HEK293 (cell line): ENCODE measurements at regions not wholly inside any gene's neighbourhood (a gene's known extent, or its start where the extent isn't known, plus 50 kb on each side); places are given as distances from the start of the nearest gene placed in this dataset.
A peak's percentile ranks its signal among the peaks of the same experiment; 100 is the strongest.

ENCODE experiments used
- CTCF ChIA-PET: fragments of 350-600 bp; formaldehyde crosslinking; extraction: SDS; loops from one replicate; lab custom pipeline; 2021; ENCODE audit warnings: antibody characterized with exemption; lab: Yijun Ruan, JAX
- POLR2A ChIA-PET: fragments of 300-600 bp; formaldehyde crosslinking; extraction: SDS; loops from one replicate; lab custom pipeline; 2020; ENCODE audit warnings: antibody characterized with exemption, inconsistent platforms; lab: Yijun Ruan, JAX
- H3K27ac ChIP-seq: fragments of 200-500 bp; sonication (Bioruptor generic); 2 replicates; pipeline ENCODE4 v1.5.1; 2014; ENCODE audit warnings: low read depth, low read length, control low read depth, inconsistent platforms; ENCODE audit errors: extremely low read depth
- H3K36me3 ChIP-seq, 2 experiments: fragments of 200-500 bp in 1 of 2; sonication (Bioruptor generic) in 1 of 2; 1 replicate in 1 of 2; 2 replicates in 1 of 2; pipeline ENCODE4 v1.5.1; 2014 to 2017; ENCODE audit warnings: inconsistent platforms in 2 of 2, low read length in 2 of 2; ENCODE audit not compliant: control insufficient read depth in 2 of 2, insufficient read depth in 1 of 2
- H3K4me1 ChIP-seq: fragments of 200-500 bp; sonication (Bioruptor generic); 2 replicates; pipeline ENCODE4 v1.5.1; 2014; ENCODE audit warnings: mild to moderate bottlenecking, low read length, inconsistent platforms; ENCODE audit not compliant: control insufficient read depth, insufficient read depth
- H3K4me3 ChIP-seq: 2 replicates; pipeline ENCODE4 v1.5.1; 2011; ENCODE audit warnings: low read depth, mild to moderate bottlenecking, control low read depth, low read length, moderate library complexity
- H3K9me3 ChIP-seq: fragments of 200-500 bp; sonication (Bioruptor generic); 2 replicates; pipeline ENCODE4 v1.5.1; 2014; ENCODE audit warnings: low read depth, low read length, inconsistent platforms; ENCODE audit not compliant: control insufficient read depth, insufficient read depth
- AEBP2 ChIP-seq: fragments of 450-650 bp; formaldehyde crosslinking; IDR thresholded peaks from 2 replicates; pipeline ENCODE4 v1.5.1; 2016; ENCODE audit warnings: missing biosample characterization, missing genetic modification characterization, borderline replicate concordance
- GLIS1 ChIP-seq: fragments of 450-650 bp; formaldehyde crosslinking; IDR thresholded peaks from 2 replicates; pipeline ENCODE4 v1.5.1; 2016; ENCODE audit warnings: missing biosample characterization, missing genetic modification characterization
- KLF10 ChIP-seq: fragments of 450-650 bp; IDR thresholded peaks from 2 replicates; pipeline ENCODE4 v1.5.1; 2018; ENCODE audit warnings: missing biosample characterization, mild to moderate bottlenecking, missing genetic modification characterization
- KLF17 ChIP-seq: fragments of 450-650 bp; formaldehyde crosslinking; IDR thresholded peaks from 2 replicates; pipeline ENCODE4 v1.5.1; 2016; ENCODE audit warnings: missing biosample characterization, missing genetic modification characterization
- KLF7 ChIP-seq: fragments of 450-650 bp; formaldehyde crosslinking; IDR thresholded peaks from 2 replicates; pipeline ENCODE4 v1.5.1; 2016; ENCODE audit warnings: missing biosample characterization, missing genetic modification characterization, borderline replicate concordance
- PRDM2 ChIP-seq: fragments of 450-650 bp; formaldehyde crosslinking; IDR thresholded peaks from 2 replicates; pipeline ENCODE4 v1.5.1; 2016; ENCODE audit warnings: missing biosample characterization, missing genetic modification characterization, borderline replicate concordance
- ZBTB20 ChIP-seq: fragments of 450-650 bp; formaldehyde crosslinking; IDR thresholded peaks from 2 replicates; pipeline ENCODE4 v1.5.1; 2016; ENCODE audit warnings: missing biosample characterization, missing genetic modification characterization
- ZBTB21 ChIP-seq: fragments of 450-650 bp; formaldehyde crosslinking; IDR thresholded peaks from 2 replicates; pipeline ENCODE4 v1.5.1; 2017; ENCODE audit warnings: missing biosample characterization, missing genetic modification characterization
- ZNF112 ChIP-seq: fragments of 450-650 bp; formaldehyde crosslinking; IDR thresholded peaks from 2 replicates; pipeline ENCODE4 v1.5.0; 2017; ENCODE audit warnings: missing biosample characterization, missing genetic modification characterization
- ZNF2 ChIP-seq: fragments of 450-650 bp; formaldehyde crosslinking; IDR thresholded peaks from 2 replicates; pipeline ENCODE4 v1.5.1; 2016; ENCODE audit warnings: missing biosample characterization, missing genetic modification characterization
- ZNF248 ChIP-seq: fragments of 450-650 bp; formaldehyde crosslinking; IDR thresholded peaks from 2 replicates; pipeline ENCODE4 v1.5.1; 2017; ENCODE audit warnings: missing biosample characterization, missing genetic modification characterization
- ZNF26 ChIP-seq: fragments of 450-650 bp; formaldehyde crosslinking; IDR thresholded peaks from 2 replicates; pipeline ENCODE4 v1.5.1; 2016; ENCODE audit warnings: missing biosample characterization, missing genetic modification characterization
- ZNF302 ChIP-seq: fragments of 450-650 bp; formaldehyde crosslinking; IDR thresholded peaks from 2 replicates; pipeline ENCODE4 v1.5.1; 2016; ENCODE audit warnings: missing biosample characterization, missing genetic modification characterization, low read depth
- ZNF354C ChIP-seq: fragments of 450-650 bp; formaldehyde crosslinking; IDR thresholded peaks from 2 replicates; pipeline ENCODE4 v1.5.1; 2016; ENCODE audit warnings: missing biosample characterization, missing genetic modification characterization, low read depth, borderline replicate concordance
- ZNF362 ChIP-seq: fragments of 450-650 bp; formaldehyde crosslinking; IDR thresholded peaks from 2 replicates; pipeline ENCODE4 v1.5.1; 2016; ENCODE audit warnings: missing biosample characterization, missing genetic modification characterization
- ZNF394 ChIP-seq: fragments of 450-650 bp; formaldehyde crosslinking; IDR thresholded peaks from 2 replicates; pipeline ENCODE4 v1.5.1; 2016; ENCODE audit warnings: missing biosample characterization, missing genetic modification characterization, mild to moderate bottlenecking, moderate library complexity, borderline replicate concordance
- ZNF473 ChIP-seq: fragments of 450-650 bp; formaldehyde crosslinking; IDR thresholded peaks from 2 replicates; pipeline ENCODE4 v1.5.1; 2017; ENCODE audit warnings: missing biosample characterization, missing genetic modification characterization
- ZNF48 ChIP-seq: fragments of 450-650 bp; formaldehyde crosslinking; IDR thresholded peaks from 2 replicates; pipeline ENCODE4 v1.5.1; 2016; ENCODE audit warnings: missing biosample characterization, missing genetic modification characterization
- ZNF514 ChIP-seq: fragments of 450-650 bp; formaldehyde crosslinking; IDR thresholded peaks from 2 replicates; pipeline ENCODE4 v1.5.1; 2016; ENCODE audit warnings: missing biosample characterization, missing genetic modification characterization
- ZNF571 ChIP-seq: fragments of 450-650 bp; formaldehyde crosslinking; IDR thresholded peaks from 2 replicates; pipeline ENCODE4 v1.5.0; 2017; ENCODE audit warnings: missing biosample characterization, missing genetic modification characterization
- ZNF600 ChIP-seq: fragments of 450-650 bp; formaldehyde crosslinking; IDR thresholded peaks from 2 replicates; pipeline ENCODE4 v1.5.1; 2016; ENCODE audit warnings: missing biosample characterization, missing genetic modification characterization
- ZNF610 ChIP-seq: fragments of 450-650 bp; formaldehyde crosslinking; IDR thresholded peaks from 2 replicates; pipeline ENCODE4 v1.5.1; 2016; ENCODE audit warnings: missing biosample characterization, missing genetic modification characterization, borderline replicate concordance
- ZNF629 ChIP-seq: fragments of 450-650 bp; formaldehyde crosslinking; IDR thresholded peaks from 2 replicates; pipeline ENCODE4 v1.5.1; 2017; ENCODE audit warnings: missing biosample characterization, missing genetic modification characterization
- ZNF660 ChIP-seq: fragments of 450-650 bp; IDR thresholded peaks from 2 replicates; pipeline ENCODE4 v1.5.1; 2018; ENCODE audit warnings: missing biosample characterization, mild to moderate bottlenecking, missing genetic modification characterization
- ZNF707 ChIP-seq: fragments of 450-650 bp; formaldehyde crosslinking; IDR thresholded peaks from 2 replicates; pipeline ENCODE4 v1.5.1; 2016; ENCODE audit warnings: missing biosample characterization, missing genetic modification characterization
- ZNF776 ChIP-seq: fragments of 450-650 bp; formaldehyde crosslinking; IDR thresholded peaks from 2 replicates; pipeline ENCODE4 v1.5.0; 2017; ENCODE audit warnings: missing biosample characterization, missing genetic modification characterization, borderline replicate concordance

- TF ChIP-seq ZNF610 (tag by site-specific recombination) = no peak
- peak; percentile 47; the same call in 1 of the 2 replicates for TF ChIP-seq ZNF707 (tag by site-specific recombination)
- TF ChIP-seq PRDM2 (tag by site-specific recombination) = no peak
- no peak for TF ChIP-seq ZNF248 (tag by site-specific recombination)
- TF ChIP-seq ZNF26 (tag by site-specific recombination) = no peak
- no peak for TF ChIP-seq ZNF48 (tag by site-specific recombination)
- no peak for TF ChIP-seq GLIS1
Observed at GRCh38 chr4:1515156-1515555, 108.9 kb upstream of the NKX1-1 start (continued).

- ChIA-PET POLR2A (no interaction called here), CTCF (no interaction called here)
- H3K4me1 ChIP-seq = no peaks in the 10 kb centered on the region; the same call in 1 of the 2 replicates
- no peaks in the 10 kb centered on the region for H3K36me3 ChIP-seq
- no peak overlapping the region for H3K27ac ChIP-seq
- no peaks in the 10 kb centered on the region for H3K9me3 ChIP-seq
- H3K4me3 ChIP-seq = no peak overlapping the region
- TF ChIP-seq ZNF2 (tag by site-specific recombination) (no peak), ZNF394 (no peak), ZNF514 (no peak), ZNF660 (tag by site-specific recombination) (no peak), KLF7 (tag by site-specific recombination) (no peak), ZNF571 (tag by site-specific recombination) (peak; percentile 50; the same call in 1 of the 2 replicates), ZNF112 (tag by site-specific recombination) (0 out of 2 replicates have a peak, but pooled peaks have one; percentile 8), ZNF362 (no peak), ZNF302 (no peak), ZBTB20 (tag by site-specific recombination) (0 out of 2 replicates have a peak, but pooled peaks have one; percentile 18), ZNF473 (tag by site-specific recombination) (0 out of 2 replicates have a peak, but pooled peaks have one; percentile 28), AEBP2 (tag by site-specific recombination) (peak; percentile 42; the same call in 1 of the 2 replicates), ZBTB21 (tag by site-specific recombination) (no peak), ZNF600 (tag by site-specific recombination) (no peak), ZNF776 (tag by site-specific recombination) (0 out of 2 replicates have a peak, but pooled peaks have one; percentile 40), ZNF629 (no peak), KLF10 (tag by site-specific recombination) (no peak), KLF17 (tag by site-specific recombination) (no peak), ZNF354C (tag by site-specific recombination) (no peak)
Observed at GRCh38 chr4:1514612-1515011, 108.4 kb upstream of the NKX1-1 start.
